SK-N-SH (cell line): ENCODE measurements at regions not wholly inside any gene's neighbourhood (a gene's known extent, or its start where the extent isn't known, plus 50 kb on each side); places are given as distances from the start of the nearest gene placed in this dataset.

Source experiments
- CTCF ChIP-seq: fragments of 200-600 bp; sonication (generic); IDR thresholded peaks from 2 replicates; pipeline ENCODE4 v1.6.1; 2017; ENCODE audit warnings: antibody characterized with exemption, mild to moderate bottlenecking, moderate library complexity
- POLR2AphosphoS5 ChIP-seq: IDR thresholded peaks from 2 replicates; pipeline ENCODE4 v1.6.1; 2012; ENCODE audit warnings: low read depth, low read length
- USF1 ChIP-seq: IDR thresholded peaks from 2 replicates; pipeline ENCODE4 v1.4.0; 2012; ENCODE audit warnings: low read depth, borderline replicate concordance

GRCh38 chr17:33837281-33837680 lies 417.8 kb upstream of the CCL2 start:
- TF ChIP-seq CTCF (no peak), USF1 (no peak), POLR2AphosphoS5 (no peak)
